PC-3 (cell line): ENCODE measurements at regions not wholly inside any gene's neighbourhood (a gene's known extent, or its start where the extent isn't known, plus 50 kb on each side); places are given as distances from the start of the nearest gene placed in this dataset.

Source experiments
- EZH2phosphoT487 ChIP-seq: fragments of 300-600 bp; sonication (generic); IDR thresholded peaks from 2 replicates; pipeline ENCODE4 v1.6.1; 2018; ENCODE audit warnings: mild to moderate bottlenecking, antibody characterized with exemption, low read length, borderline replicate concordance
- TF ChIP-seq, protein P1 (sequence below): fragments of 300-600 bp; sonication (generic); conservative IDR thresholded peaks from 2 replicates; pipeline ENCODE4 v1.5.1; 2017; ENCODE audit warnings: antibody characterized with exemption, low read depth, mild to moderate bottlenecking, low read length

DNA sequence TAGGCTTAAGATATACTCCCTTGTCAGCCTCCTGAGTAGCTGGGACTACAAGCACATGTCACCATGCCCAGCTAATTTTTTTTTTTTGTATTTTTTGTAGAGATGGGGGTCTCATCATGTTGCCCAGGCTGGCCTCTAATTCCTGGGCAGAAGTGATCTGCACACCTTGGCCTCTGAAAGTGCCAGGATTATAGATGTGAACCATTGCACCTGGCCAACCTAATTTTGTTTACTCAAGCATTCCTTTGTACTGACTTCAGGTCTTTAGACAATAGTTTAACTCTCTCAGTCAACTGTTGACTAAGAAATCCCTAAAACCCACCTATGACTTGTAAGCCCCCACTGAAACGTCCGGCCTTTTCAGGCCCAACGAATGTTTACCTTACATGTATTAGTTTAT is 628.3 kb upstream of the CDH8 start:
- TF ChIP-seq, protein P1, sequence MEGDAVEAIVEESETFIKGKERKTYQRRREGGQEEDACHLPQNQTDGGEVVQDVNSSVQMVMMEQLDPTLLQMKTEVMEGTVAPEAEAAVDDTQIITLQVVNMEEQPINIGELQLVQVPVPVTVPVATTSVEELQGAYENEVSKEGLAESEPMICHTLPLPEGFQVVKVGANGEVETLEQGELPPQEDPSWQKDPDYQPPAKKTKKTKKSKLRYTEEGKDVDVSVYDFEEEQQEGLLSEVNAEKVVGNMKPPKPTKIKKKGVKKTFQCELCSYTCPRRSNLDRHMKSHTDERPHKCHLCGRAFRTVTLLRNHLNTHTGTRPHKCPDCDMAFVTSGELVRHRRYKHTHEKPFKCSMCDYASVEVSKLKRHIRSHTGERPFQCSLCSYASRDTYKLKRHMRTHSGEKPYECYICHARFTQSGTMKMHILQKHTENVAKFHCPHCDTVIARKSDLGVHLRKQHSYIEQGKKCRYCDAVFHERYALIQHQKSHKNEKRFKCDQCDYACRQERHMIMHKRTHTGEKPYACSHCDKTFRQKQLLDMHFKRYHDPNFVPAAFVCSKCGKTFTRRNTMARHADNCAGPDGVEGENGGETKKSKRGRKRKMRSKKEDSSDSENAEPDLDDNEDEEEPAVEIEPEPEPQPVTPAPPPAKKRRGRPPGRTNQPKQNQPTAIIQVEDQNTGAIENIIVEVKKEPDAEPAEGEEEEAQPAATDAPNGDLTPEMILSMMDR, result no peak
- no peak for TF ChIP-seq EZH2phosphoT487
